Neuron (in vitro differentiated cells): ENCODE measurements at regions not wholly inside any gene's neighbourhood (a gene's known extent, or its start where the extent isn't known, plus 50 kb on each side); places are given as distances from the start of the nearest gene placed in this dataset.
"Not testable (repeated sequence)": the region's sequence is repeated elsewhere in the genome, so short reads cannot be mapped to it uniquely, and the experiment has no call there.

Experiments
- H2AFZ ChIP-seq: one replicate; pipeline ENCODE4 v1.6.1; 2013; ENCODE audit warnings: low read depth, mild to moderate bottlenecking, inconsistent platforms, low read length, moderate library complexity
- H3K27me3 ChIP-seq: one replicate; pipeline ENCODE4 v1.6.1; 2013; ENCODE audit warnings: low read length; ENCODE audit not compliant: insufficient read depth
- H3K36me3 ChIP-seq: one replicate; pipeline ENCODE4 v1.6.1; 2013; ENCODE audit warnings: low read length; ENCODE audit not compliant: insufficient read depth
- H3K4me1 ChIP-seq: one replicate; pipeline ENCODE4 v1.6.1; 2013; ENCODE audit warnings: low read length; ENCODE audit not compliant: insufficient read depth
- H3K4me3 ChIP-seq: 2 replicates; pipeline ENCODE4 v1.5.1; 2013; ENCODE audit warnings: mild to moderate bottlenecking, low read length, moderate library complexity
- H3K9me3 ChIP-seq: one replicate; pipeline ENCODE4 v1.6.1; 2013; ENCODE audit warnings: low read length

DNA sequence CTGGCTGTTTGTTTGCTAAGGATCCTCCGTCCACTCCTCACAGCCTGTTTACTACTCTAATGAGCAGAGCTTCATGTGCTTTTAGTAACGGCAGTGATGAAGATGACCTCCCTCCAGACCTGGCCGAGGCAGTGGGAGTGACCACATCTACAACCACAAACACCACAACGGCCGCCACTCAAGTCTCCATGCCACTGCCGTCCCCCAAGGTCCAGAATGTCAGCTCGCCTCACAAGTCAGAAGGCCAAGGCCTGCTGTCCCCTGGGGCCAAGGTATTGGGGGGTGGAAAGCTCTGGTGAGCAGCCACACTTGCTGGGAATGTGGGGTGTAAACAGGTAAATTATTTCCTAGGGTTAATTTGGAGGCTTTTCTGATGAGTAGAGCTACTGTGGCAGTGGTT lies 926.4 kb downstream of the IPMK start:
- no peaks in the 10 kb centered on the region for H3K36me3 ChIP-seq
- H2AFZ ChIP-seq = no peak overlapping the region
- no peak overlapping the region for H3K4me3 ChIP-seq
- peaks cover 9% of the 10 kb centered on the region for H3K9me3 ChIP-seq
- no peaks in the 10 kb centered on the region for H3K4me1 ChIP-seq
- no peaks in the 10 kb centered on the region for H3K27me3 ChIP-seq

DNA sequence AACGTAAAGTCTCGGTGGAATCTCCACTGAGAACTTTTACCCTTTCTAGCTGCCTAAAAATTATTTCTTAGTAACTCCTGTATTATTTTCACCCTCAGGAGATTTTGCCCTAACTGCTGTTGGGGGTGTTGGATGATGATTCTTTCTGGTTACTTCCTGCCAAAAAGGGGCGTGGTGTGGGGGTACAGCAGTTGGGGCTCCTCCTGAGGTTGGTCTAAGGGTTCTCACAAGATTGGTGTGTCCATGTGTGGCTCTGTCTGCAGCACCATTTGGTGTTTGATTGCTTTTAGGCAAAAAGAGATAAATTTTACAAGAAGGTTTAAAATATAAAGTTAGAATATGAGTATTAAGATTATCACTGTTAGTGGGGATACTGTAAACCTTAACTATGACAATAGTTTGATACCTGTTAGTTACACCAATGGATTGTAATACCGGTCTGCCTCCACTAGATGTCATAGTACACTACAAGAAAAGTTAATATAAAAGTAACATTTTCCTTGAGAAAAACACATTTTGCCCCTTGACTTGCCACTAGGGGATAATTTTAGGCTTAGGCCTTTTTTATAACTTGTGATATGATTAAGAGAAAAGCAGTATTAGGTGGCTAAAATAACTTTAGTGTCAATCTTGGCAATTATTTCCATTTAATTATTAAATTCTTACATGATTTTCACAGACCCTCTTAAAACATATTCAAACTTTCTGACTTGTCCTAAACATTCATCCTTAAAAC lies 928.7 kb downstream of the IPMK start:
- Histone ChIP-seq H3K36me3 (no peaks in the 10 kb centered on the region), H2AFZ (peak overlapping the region; percentile 77)

DNA sequence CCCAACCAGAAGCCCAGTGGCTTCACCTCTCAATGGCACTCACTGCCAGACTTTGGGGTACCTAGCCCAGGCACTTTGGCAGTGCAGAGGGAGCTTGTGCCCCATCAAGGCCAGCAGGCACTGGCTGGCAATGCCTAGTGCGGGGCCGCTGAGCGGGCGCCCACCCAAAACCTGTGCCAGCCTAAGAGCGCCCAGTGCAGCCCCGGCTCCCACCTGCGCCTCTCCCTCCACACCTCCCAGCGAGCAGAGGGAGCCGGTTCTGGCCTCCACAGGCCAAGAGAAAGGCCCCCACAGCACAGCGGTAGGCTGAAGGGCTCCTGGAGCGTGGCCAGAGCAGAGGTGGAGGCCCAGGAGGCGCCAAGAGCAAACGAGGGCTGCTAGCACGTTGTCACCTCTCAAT lies 930.8 kb downstream of the IPMK start:
- H3K36me3 ChIP-seq = no peaks in the 10 kb centered on the region
- H3K4me3 ChIP-seq = no peak overlapping the region
- H3K4me1 ChIP-seq = no peaks in the 10 kb centered on the region
- H2AFZ ChIP-seq = no peak overlapping the region
- H3K9me3 ChIP-seq = peaks cover 2% of the 10 kb centered on the region
- H3K27me3 ChIP-seq = no peaks in the 10 kb centered on the region

More for the DNA sequence above, 928.7 kb downstream of the IPMK start:
- Histone ChIP-seq H3K4me1 (no peaks in the 10 kb centered on the region), H3K27me3 (no peaks in the 10 kb centered on the region), H3K4me3 (no peak overlapping the region), H3K9me3 (peaks cover 9% of the 10 kb centered on the region)

DNA sequence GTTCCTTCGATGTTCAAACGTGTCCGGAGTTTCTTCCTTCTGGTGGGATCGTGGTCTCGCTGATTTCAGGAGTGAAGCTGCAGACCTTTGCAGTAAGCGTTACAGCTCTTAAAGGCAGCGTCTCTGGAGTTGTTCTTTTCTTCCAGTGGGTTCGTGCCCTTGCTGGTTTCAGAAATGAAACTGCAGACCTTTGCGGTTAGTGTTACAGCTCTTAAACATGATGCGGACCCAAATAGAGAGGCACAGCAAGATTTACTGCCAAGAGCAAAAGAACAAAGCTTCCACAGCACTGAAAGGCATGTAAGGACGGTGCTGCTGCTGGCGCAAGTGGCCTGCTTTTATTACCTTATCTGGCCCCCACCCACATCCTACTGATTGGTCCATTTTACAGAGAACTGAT lies 931.4 kb downstream of the IPMK start:
- no peaks in the 10 kb centered on the region for H3K4me1 ChIP-seq
- H3K9me3 ChIP-seq = no peaks in the 10 kb centered on the region
- H3K27me3 ChIP-seq = no peaks in the 10 kb centered on the region
- H3K4me3 ChIP-seq = no peak overlapping the region
- no peak overlapping the region for H2AFZ ChIP-seq
- no peaks in the 10 kb centered on the region for H3K36me3 ChIP-seq

DNA sequence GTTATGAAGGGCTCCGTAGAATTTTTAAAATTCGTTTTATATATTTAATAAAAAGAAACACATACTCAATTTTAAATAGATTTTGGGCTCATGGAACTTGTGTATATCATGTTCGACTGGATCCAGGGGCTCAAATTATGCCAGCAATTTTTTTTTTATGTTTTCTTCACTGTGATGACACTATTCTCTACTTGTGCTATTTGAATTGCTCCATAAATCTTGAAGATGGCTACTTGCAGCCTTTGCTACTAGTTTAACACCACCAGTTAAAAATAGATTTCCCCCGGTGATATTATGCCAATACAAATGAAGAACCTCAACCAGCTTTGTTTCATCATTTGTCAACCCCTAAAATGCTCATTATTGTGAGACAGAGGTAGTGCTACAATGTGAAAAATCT lies 933.2 kb downstream of the IPMK start:
- H3K9me3 ChIP-seq = no peaks in the 10 kb centered on the region

DNA sequence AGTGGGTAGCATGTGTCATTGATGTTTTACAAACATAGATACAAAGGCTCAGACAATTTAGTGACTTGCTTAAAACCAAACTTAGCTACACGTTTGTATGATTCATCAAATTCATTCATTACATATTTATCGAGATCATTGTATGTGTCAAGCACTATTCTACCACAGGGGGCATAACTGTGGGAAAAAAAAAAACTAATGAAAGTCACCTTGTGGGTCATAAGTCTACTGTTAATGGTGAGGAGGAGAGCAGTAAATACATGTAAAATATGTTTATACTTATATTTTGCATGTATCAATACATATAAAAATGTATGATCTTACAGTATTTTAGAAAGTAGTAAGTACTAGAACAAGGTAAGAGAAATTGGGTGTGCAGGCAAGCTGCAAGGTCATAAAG lies 933.8 kb downstream of the IPMK start:
- Histone ChIP-seq H3K9me3 (no peaks in the 10 kb centered on the region), H3K4me3 (no peak overlapping the region), H3K4me1 (no peaks in the 10 kb centered on the region), H2AFZ (no peak overlapping the region), H3K27me3 (no peaks in the 10 kb centered on the region), H3K36me3 (no peaks in the 10 kb centered on the region)

More for the DNA sequence above, 933.2 kb downstream of the IPMK start:
- Histone ChIP-seq H3K27me3 (no peaks in the 10 kb centered on the region), H2AFZ (no peak overlapping the region), H3K36me3 (no peaks in the 10 kb centered on the region), H3K4me3 (no peak overlapping the region), H3K4me1 (no peaks in the 10 kb centered on the region)

DNA sequence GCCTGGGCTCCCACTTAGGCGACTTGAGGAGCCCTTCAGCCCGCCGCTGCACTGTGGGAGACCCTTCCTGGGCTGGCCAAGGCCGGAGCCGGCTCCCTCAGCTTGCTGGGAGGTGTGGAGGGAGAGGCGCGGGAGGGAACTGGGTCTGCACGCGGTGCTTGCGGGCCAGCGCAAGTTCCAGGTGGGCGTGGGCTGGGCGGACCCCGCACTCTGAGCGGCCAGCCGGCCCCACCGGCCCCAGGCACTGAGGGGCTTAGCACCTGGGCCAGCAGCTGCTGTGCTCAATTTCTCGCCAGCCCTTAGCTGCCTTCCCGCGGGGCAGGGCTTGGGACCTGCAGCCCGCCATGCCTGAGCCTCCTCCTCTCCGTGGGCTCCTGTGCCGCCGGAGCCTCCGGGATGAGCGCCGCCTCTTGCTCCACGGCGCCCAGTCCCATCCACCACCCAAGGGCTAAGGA lies 946.3 kb downstream of the IPMK start:
- H3K36me3 ChIP-seq, H3K4me1 ChIP-seq, H3K27me3 ChIP-seq, H3K4me3 ChIP-seq, H2AFZ ChIP-seq, H3K9me3 ChIP-seq: not testable (repeated sequence)

DNA sequence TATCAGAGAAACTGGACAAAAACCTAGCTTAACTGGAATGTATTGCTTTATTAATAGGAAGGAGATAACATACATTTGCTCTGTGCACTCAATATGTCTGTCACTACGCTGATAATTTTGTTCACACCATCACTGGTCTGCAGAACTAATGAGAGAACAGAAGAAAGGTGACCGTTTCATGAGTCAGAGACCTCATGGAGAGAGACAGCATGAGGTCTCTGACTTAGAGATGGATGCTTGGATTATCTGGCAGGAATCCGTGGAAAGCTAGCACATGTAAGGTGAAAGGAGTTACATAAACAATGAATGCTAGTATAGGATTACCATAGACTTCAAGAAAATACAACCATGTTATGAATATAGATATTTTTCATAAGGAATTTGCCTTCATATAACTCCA lies 947.3 kb downstream of the IPMK start:
- Histone ChIP-seq H3K36me3 (no peaks in the 10 kb centered on the region), H3K27me3 (no peaks in the 10 kb centered on the region), H3K4me3 (no peak overlapping the region), H2AFZ (no peak overlapping the region), H3K9me3 (no peaks in the 10 kb centered on the region), H3K4me1 (no peaks in the 10 kb centered on the region)

DNA sequence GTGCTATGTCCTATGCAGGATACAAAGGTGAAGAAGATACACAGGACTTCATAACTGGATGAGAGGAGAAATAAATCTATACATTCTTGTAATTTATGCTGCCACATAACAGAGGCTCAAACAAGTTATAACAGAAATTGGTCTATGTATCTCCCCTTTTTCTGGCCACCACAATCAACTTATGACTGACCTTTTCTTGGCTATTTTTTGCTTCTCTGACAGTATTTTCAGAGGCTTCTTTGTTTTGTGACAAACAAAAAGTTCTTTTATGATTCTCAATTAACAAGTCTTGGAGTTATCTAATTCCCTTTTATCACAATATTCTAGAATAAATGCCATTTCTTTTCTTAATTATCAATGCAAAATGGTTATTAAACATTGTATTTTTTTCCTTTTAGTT lies 953.0 kb upstream of the ZWINT start:
- no peak overlapping the region for H3K4me3 ChIP-seq
- H3K9me3 ChIP-seq = no peaks in the 10 kb centered on the region
- H2AFZ ChIP-seq = no peak overlapping the region
- no peaks in the 10 kb centered on the region for H3K27me3 ChIP-seq
- no peaks in the 10 kb centered on the region for H3K36me3 ChIP-seq
- no peaks in the 10 kb centered on the region for H3K4me1 ChIP-seq

DNA sequence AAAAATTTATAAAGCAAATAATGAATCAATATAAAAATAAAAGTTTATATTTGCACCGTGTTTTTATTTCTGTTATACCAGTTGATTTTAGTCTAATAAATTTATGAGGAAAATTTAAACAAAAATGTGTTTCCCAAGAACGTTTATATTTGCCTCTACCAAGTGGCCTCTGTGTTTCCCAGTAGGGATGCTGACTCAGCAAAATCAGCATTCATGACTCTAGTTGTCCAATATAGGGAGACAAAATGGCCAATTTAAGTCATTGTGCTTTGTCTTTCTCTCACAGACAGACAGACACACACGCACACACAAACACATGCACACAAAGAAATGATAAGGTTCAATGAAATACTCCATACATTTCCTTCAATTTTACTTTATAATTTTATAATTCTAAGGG lies 942.5 kb upstream of the ZWINT start:
- Histone ChIP-seq H3K36me3 (no peaks in the 10 kb centered on the region), H3K9me3 (no peaks in the 10 kb centered on the region)

DNA sequence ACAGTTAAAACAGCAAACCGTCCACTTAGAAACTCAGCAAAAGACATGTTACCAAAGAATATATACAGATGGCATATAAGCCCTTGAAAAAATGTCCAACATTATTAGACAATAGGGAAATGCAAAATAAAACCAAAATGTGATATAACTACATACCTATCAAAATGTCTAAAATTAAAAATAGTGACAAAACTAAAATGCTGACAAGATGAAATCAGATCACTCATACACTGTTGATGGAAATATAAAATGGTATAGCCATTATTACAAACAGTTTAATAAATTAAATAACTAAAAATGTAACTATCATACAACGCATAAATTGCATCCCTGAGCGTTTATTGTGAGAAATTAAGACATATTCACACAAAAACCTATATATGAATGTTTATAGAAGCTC lies 939.7 kb upstream of the ZWINT start:
- Histone ChIP-seq H3K9me3 (no peaks in the 10 kb centered on the region), H2AFZ (no peak overlapping the region), H3K4me3 (no peak overlapping the region), H3K36me3 (no peaks in the 10 kb centered on the region), H3K27me3 (no peaks in the 10 kb centered on the region), H3K4me1 (peaks cover 4% of the 10 kb centered on the region)

More for the DNA sequence above, 942.5 kb upstream of the ZWINT start:
- Histone ChIP-seq H3K4me1 (peaks cover 4% of the 10 kb centered on the region), H3K4me3 (no peak overlapping the region), H3K27me3 (no peaks in the 10 kb centered on the region), H2AFZ (no peak overlapping the region)

DNA sequence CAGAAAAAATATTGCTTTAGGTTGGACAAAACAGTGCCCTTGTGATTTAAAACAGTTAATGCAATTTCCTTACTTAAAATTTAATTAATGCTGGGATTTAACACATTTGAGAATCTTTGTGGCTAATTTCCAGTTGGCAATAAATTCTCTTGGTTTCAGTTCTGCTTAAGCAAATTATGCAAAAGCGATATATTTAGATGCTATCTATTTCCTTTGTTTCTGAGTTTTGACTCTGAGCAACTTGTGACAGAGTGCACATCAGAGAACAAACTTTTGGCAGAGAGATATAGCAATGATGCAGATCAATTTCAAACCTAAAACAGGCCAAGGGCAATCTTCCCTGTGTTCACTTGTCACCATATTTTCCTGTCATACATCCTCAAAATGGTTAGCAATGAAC lies 933.6 kb upstream of the ZWINT start:
- no peaks in the 10 kb centered on the region for H3K36me3 ChIP-seq
- no peak overlapping the region for H2AFZ ChIP-seq
- no peaks in the 10 kb centered on the region for H3K9me3 ChIP-seq
- no peaks in the 10 kb centered on the region for H3K27me3 ChIP-seq
- no peaks in the 10 kb centered on the region for H3K4me1 ChIP-seq
- no peak overlapping the region for H3K4me3 ChIP-seq

DNA sequence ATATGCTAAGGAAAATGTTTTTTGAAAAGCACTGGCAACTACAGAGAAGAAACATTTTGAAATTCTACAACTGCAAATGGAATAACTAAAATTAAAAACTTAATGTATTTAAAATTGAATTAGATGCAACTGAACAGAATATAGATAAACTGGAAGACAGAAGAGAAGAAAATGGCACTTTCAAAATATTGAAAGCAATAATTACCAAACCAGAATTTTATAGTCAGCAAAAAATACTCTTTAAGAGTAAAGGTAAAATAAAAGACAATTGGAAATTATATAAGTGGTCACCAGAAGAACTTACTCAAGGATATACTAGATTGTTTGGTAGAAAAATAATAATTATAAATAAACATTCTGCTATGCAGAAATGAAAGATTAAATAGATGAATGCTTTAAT lies 927.7 kb upstream of the ZWINT start:
- H3K27me3 ChIP-seq = no peaks in the 10 kb centered on the region
- no peak overlapping the region for H3K4me3 ChIP-seq
- no peaks in the 10 kb centered on the region for H3K9me3 ChIP-seq
- H2AFZ ChIP-seq = no peak overlapping the region
- no peaks in the 10 kb centered on the region for H3K4me1 ChIP-seq
- no peaks in the 10 kb centered on the region for H3K36me3 ChIP-seq

DNA sequence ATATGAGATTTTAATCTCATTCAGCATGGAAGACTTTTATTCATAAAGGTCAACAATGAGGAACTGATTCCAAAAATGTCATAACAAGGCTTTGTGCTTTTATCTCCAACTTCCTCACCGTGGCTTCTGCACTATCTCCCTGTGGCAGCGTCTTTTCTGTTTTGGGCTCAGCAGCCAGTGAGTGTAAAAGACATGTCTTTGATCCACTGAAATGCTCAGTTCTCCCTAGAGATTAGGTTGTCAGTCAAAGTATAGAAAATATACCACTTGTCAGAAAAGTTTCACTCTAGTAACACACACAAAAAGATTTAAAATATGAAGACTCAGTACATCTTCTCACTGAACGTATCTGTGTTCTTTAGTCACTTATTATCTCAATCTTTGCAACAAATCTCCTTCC lies 901.8 kb upstream of the ZWINT start:
- Histone ChIP-seq H3K4me1 (peaks cover 10% of the 10 kb centered on the region), H3K9me3 (no peaks in the 10 kb centered on the region), H3K4me3 (no peak overlapping the region), H3K27me3 (no peaks in the 10 kb centered on the region), H3K36me3 (no peaks in the 10 kb centered on the region), H2AFZ (no peak overlapping the region)
